ENCODE measurements at regions not wholly inside any gene's neighbourhood (a gene's known extent, or its start where the extent isn't known, plus 50 kb on each side); places are given as distances from the start of the nearest gene placed in this dataset.
"Not testable (repeated sequence)": the region's sequence is repeated elsewhere in the genome, so short reads cannot be mapped to it uniquely, and the experiment has no call there.

- Histone ChIP-seq H3K4me2 (ENCODE audit: insufficient read depth, low read length) (no peak overlapping the region), H3K4me3 (ENCODE audit: insufficient read depth, low read length) (no peak overlapping the region), H3K27ac (ENCODE audit: low read depth, low read length) (no peak overlapping the region), H3K79me2 (ENCODE audit: insufficient read depth, low read length) (no peaks in the 10 kb centered on the region), H3K4me1 (ENCODE audit: insufficient read depth, low read length) (no peaks in the 10 kb centered on the region), H3K36me3 (ENCODE audit: insufficient read depth, low read length) (no peaks in the 10 kb centered on the region), H3K27me3 (ENCODE audit: insufficient read depth, low read length) (peaks cover 61% of the 10 kb centered on the region), H4K20me1 (ENCODE audit: insufficient read depth, low read length) (no peaks in the 10 kb centered on the region), H2AFZ (ENCODE audit: low read length) (no peak overlapping the region), H3K9me3 (ENCODE audit: low read depth, low read length) (no peaks in the 10 kb centered on the region)
- DNase-seq (ENCODE audit: insufficient read length, low spot score, missing footprints): no peak
- TF ChIP-seq, protein P1, sequence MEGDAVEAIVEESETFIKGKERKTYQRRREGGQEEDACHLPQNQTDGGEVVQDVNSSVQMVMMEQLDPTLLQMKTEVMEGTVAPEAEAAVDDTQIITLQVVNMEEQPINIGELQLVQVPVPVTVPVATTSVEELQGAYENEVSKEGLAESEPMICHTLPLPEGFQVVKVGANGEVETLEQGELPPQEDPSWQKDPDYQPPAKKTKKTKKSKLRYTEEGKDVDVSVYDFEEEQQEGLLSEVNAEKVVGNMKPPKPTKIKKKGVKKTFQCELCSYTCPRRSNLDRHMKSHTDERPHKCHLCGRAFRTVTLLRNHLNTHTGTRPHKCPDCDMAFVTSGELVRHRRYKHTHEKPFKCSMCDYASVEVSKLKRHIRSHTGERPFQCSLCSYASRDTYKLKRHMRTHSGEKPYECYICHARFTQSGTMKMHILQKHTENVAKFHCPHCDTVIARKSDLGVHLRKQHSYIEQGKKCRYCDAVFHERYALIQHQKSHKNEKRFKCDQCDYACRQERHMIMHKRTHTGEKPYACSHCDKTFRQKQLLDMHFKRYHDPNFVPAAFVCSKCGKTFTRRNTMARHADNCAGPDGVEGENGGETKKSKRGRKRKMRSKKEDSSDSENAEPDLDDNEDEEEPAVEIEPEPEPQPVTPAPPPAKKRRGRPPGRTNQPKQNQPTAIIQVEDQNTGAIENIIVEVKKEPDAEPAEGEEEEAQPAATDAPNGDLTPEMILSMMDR (IDR thresholded peaks at IDR 0.05; ENCODE audit: extremely low read depth, low read depth, low read length): no peak
Measured at GRCh38 chr18:59079264-59079663, 60.4 kb upstream of the SEC11C start.

DNA sequence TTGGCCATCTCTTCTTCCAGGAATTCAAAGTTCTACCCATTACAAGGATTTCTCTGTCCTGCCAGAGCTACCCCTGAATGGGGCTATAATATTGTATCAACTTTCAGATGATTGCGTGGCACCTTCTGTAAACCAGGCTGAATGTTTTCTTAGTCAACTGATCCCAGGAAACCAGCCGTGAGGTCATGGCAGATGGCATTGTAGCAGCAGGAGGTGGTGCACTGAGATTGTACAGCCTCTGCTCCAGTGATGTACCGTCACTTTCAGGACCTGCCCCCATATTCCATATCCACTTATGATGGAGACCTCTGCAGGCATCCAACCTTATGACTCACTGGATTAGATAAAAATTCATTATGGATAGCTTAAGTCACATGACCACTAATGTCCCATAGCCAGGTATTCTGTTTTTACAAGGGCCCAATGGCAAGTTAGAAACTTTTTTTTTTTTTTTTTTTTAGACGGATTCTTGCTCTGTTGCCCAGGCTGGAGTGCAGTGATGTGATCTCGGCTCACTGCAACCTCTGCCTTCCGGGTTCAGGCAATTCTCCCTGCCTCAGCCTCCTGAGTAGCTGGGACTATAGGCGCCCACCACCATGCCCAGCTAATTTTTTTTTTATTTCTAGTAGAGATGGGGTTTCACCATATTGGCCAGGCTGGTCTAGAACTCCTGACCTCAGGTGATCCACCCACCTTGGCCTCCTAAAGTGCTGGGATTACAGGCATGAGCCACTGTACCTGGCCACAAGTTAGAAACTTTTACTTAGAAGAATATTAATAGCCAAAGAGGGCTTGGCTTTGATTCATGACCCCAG lies 59.8 kb upstream of the SEC11C start:
- H4K20me1 ChIP-seq (ENCODE audit: insufficient read depth, low read length); H3K9me3 ChIP-seq (ENCODE audit: low read depth, low read length); H2AFZ ChIP-seq (ENCODE audit: low read length); H3K4me3 ChIP-seq (ENCODE audit: insufficient read depth, low read length); H3K79me2 ChIP-seq (ENCODE audit: insufficient read depth, low read length); DNase-seq (ENCODE audit: insufficient read length, low spot score, missing footprints); H3K36me3 ChIP-seq (ENCODE audit: insufficient read depth, low read length); H3K27ac ChIP-seq (ENCODE audit: low read depth, low read length); H3K4me2 ChIP-seq (ENCODE audit: insufficient read depth, low read length); H3K4me1 ChIP-seq (ENCODE audit: insufficient read depth, low read length): not testable (repeated sequence)
- H3K27me3 ChIP-seq (ENCODE audit: insufficient read depth, low read length): peaks cover 55% of the 10 kb centered on the region

- no peak overlapping the region for H3K4me3 ChIP-seq (ENCODE audit: insufficient read depth, low read length)
- H3K9me3 ChIP-seq (ENCODE audit: low read depth, low read length): no peaks in the 10 kb centered on the region
- no peaks in the 10 kb centered on the region for H4K20me1 ChIP-seq (ENCODE audit: insufficient read depth, low read length)
- DNase-seq (ENCODE audit: insufficient read length, low spot score, missing footprints): no peak
- TF ChIP-seq, protein P1 (IDR thresholded peaks at IDR 0.05; ENCODE audit: extremely low read depth, low read depth, low read length): no peak
- no peaks in the 10 kb centered on the region for H3K79me2 ChIP-seq (ENCODE audit: insufficient read depth, low read length)
- peaks cover 11% of the 10 kb centered on the region for H3K4me1 ChIP-seq (ENCODE audit: insufficient read depth, low read length)
- H3K27me3 ChIP-seq (ENCODE audit: insufficient read depth, low read length): peaks cover 23% of the 10 kb centered on the region
- H2AFZ ChIP-seq (ENCODE audit: low read length): no peak overlapping the region
- H3K36me3 ChIP-seq (ENCODE audit: insufficient read depth, low read length): no peaks in the 10 kb centered on the region
- H3K27ac ChIP-seq (ENCODE audit: low read depth, low read length): no peak overlapping the region
- no peak overlapping the region for H3K4me2 ChIP-seq (ENCODE audit: insufficient read depth, low read length)
Measured at GRCh38 chr18:59083136-59083818, 56.4 kb upstream of the SEC11C start.

DNA sequence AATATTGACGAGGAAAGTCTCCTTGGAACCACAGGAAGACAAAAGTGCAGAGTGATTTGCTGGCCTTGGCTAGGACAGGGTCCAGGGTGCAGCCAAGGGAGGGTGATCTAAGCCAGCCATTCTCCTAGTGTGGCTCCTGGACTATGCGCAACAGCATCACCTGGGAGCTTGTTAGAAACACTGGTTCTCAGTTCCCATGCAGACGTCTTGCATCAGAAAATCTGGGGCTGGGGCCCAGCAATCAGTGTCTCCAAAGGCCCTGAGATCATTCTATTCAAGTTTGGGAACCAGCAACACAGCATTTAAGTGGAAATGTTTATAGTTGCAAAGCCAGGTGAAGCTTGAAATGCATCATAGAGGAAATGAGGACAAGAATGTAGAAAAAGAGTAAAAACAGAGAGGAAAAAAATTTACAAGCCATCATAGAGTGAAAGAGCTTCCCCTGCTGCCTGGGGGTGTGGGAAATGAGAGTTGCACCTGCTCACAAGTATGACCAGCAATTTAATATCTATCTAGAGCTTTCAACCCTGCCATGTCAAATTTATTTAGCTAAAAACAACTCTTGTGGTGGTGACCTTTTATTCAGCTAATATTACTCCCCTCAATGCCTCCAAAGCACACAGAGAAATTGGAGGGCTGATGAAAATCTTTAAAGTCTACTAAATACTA lies 54.4 kb upstream of the SEC11C start:
- no peaks in the 10 kb centered on the region for H4K20me1 ChIP-seq (ENCODE audit: insufficient read depth, low read length)
- H3K27me3 ChIP-seq (ENCODE audit: insufficient read depth, low read length): peaks cover 28% of the 10 kb centered on the region
- no peak overlapping the region for H3K27ac ChIP-seq (ENCODE audit: low read depth, low read length)
- H3K4me2 ChIP-seq (ENCODE audit: insufficient read depth, low read length): peak overlapping the region; percentile 46
- H3K4me3 ChIP-seq (ENCODE audit: insufficient read depth, low read length): no peak overlapping the region
- peaks cover 11% of the 10 kb centered on the region for H3K4me1 ChIP-seq (ENCODE audit: insufficient read depth, low read length)
- no peak overlapping the region for H2AFZ ChIP-seq (ENCODE audit: low read length)
- no peak for DNase-seq (ENCODE audit: insufficient read length, low spot score, missing footprints)
- no peaks in the 10 kb centered on the region for H3K9me3 ChIP-seq (ENCODE audit: low read depth, low read length)
- no peaks in the 10 kb centered on the region for H3K36me3 ChIP-seq (ENCODE audit: insufficient read depth, low read length)
- TF ChIP-seq, protein P1 (IDR thresholded peaks at IDR 0.05; ENCODE audit: extremely low read depth, low read depth, low read length): no peak
- no peaks in the 10 kb centered on the region for H3K79me2 ChIP-seq (ENCODE audit: insufficient read depth, low read length)

All from osteoblast (primary cell).